GM23248 (cell line): ENCODE measurements at regions not wholly inside any gene's neighbourhood (a gene's known extent, or its start where the extent isn't known, plus 50 kb on each side); places are given as distances from the start of the nearest gene placed in this dataset.

ENCODE experiments used
- DNase-seq: peaks from one replicate; pipeline ENCODE4 v3.0.0-alpha.2; 2015
- H2AFZ ChIP-seq: fragments of 200-600 bp; sonication (generic); 2 replicates; pipeline ENCODE4 v1.6.1; 2016; ENCODE audit warnings: antibody characterized with exemption
- H3F3A ChIP-seq: fragments of 200-600 bp; sonication (generic); 2 replicates; pipeline ENCODE4 v1.6.1; 2016; ENCODE audit warnings: mild to moderate bottlenecking, antibody characterized with exemption, mixed run types; ENCODE audit not compliant: insufficient read depth
- H3K27ac ChIP-seq: fragments of 200-600 bp; sonication (generic); 2 replicates; pipeline ENCODE4 v1.5.1; 2016; ENCODE audit warnings: mild to moderate bottlenecking
- H3K27me3 ChIP-seq: fragments of 200-600 bp; sonication (generic); replicated peaks from 2 replicates; pipeline ENCODE4 v1.6.1; 2016; ENCODE audit warnings: mild to moderate bottlenecking; ENCODE audit not compliant: insufficient read depth
- H3K36me3 ChIP-seq: fragments of 200-600 bp; sonication (generic); 2 replicates; pipeline ENCODE4 v1.6.1; 2016; ENCODE audit warnings: low read depth, mild to moderate bottlenecking
- H3K4me1 ChIP-seq: fragments of 200-600 bp; sonication (generic); 2 replicates; pipeline ENCODE4 v1.6.1; 2016; ENCODE audit warnings: mild to moderate bottlenecking; ENCODE audit not compliant: insufficient read depth
- H3K4me2 ChIP-seq: fragments of 200-600 bp; sonication (generic); one replicate; pipeline ENCODE4 v1.6.1; 2016; ENCODE audit warnings: mild to moderate bottlenecking; ENCODE audit not compliant: unreplicated experiment
- H3K4me3 ChIP-seq: fragments of 200-600 bp; sonication (generic); 2 replicates; pipeline ENCODE4 v1.5.1; 2016; ENCODE audit warnings: mild to moderate bottlenecking
- H3K79me2 ChIP-seq: fragments of 200-600 bp; sonication (generic); 2 replicates; pipeline ENCODE4 v1.6.1; 2016; ENCODE audit warnings: mild to moderate bottlenecking; ENCODE audit not compliant: insufficient read depth
- H3K9ac ChIP-seq: fragments of 200-600 bp; sonication (generic); 2 replicates; pipeline ENCODE4 v1.6.1; 2016; ENCODE audit warnings: mild to moderate bottlenecking
- H3K9me2 ChIP-seq: fragments of 200-600 bp; sonication (generic); 2 replicates; pipeline ENCODE4 v1.6.1; 2016; ENCODE audit warnings: mixed run types, mild to moderate bottlenecking, moderate library complexity; ENCODE audit not compliant: insufficient read depth
- H3K9me3 ChIP-seq: fragments of 200-600 bp; sonication (generic); one replicate; pipeline ENCODE4 v1.6.1; 2017; ENCODE audit warnings: low read depth
- H4K20me1 ChIP-seq: fragments of 200-600 bp; sonication (generic); 2 replicates; pipeline ENCODE4 v1.6.0; 2016; ENCODE audit not compliant: insufficient read depth
- EZH2 ChIP-seq: fragments of 200-600 bp; sonication (generic); IDR thresholded peaks from 2 replicates; pipeline ENCODE4 v1.6.1; 2018; ENCODE audit warnings: antibody characterized with exemption, mild to moderate bottlenecking; ENCODE audit not compliant: insufficient read depth, poor library complexity, severe bottlenecking
- EZH2phosphoT487 ChIP-seq: fragments of 200-600 bp; sonication (generic); IDR thresholded peaks from 2 replicates; pipeline ENCODE4 v1.6.1; 2018; ENCODE audit warnings: antibody characterized with exemption, moderate library complexity, mild to moderate bottlenecking, low read depth; ENCODE audit not compliant: insufficient read depth
- WGBS, 2 experiments: methylation state at CpG; one replicate each; pipeline ENCODE4 v1.1.6; 2015 to 2017; ENCODE audit warnings: low lambda C conversion rate in 2 of 2, low coverage in 1 of 2; ENCODE audit errors: missing lambda C conversion rate in 2 of 2; 5-methylcytosine and 5-hydroxymethylcytosine counted together
- in situ Hi-C: fragments of 300-500 bp; cut with MboI; formaldehyde crosslinking; loops from 2 replicates; pipeline ENCODE4 v1.15.0; 2020

- H3K9me3 ChIP-seq: no peaks in the 10 kb centered on the region
- H3K4me3 ChIP-seq: no peak overlapping the region
- no peaks in the 10 kb centered on the region for H3K79me2 ChIP-seq
- in situ Hi-C loops: no loop called here
- no peak for DNase-seq
- no peaks in the 10 kb centered on the region for H4K20me1 ChIP-seq
- no peak overlapping the region for H3K27ac ChIP-seq
- H3K36me3 ChIP-seq: no peaks in the 10 kb centered on the region
- peaks cover 4% of the 10 kb centered on the region; the same call in 1 of the 2 replicates for H3F3A ChIP-seq
- WGBS, 2 experiments: 63 to 67% methylated on average over 1 of the region's 1 CpG
- TF ChIP-seq EZH2phosphoT487 (no peak), EZH2 (no peak)
- H3K9ac ChIP-seq: no peak overlapping the region
- H3K27me3 ChIP-seq: no peaks in the 10 kb centered on the region
- no peak overlapping the region for H2AFZ ChIP-seq
- no peaks in the 10 kb centered on the region for H3K9me2 ChIP-seq
- H3K4me1 ChIP-seq: 0 out of 2 replicates have a peak, but pooled peaks cover 4% of the 10 kb centered on the region
- H3K4me2 ChIP-seq: no peak overlapping the region
Measured at GRCh38 chr1:193703655-193704054, 517.2 kb upstream of the B3GALT2 start.

- H3K4me2 ChIP-seq: no peak overlapping the region
- H3K4me3 ChIP-seq: no peak overlapping the region
- H3K36me3 ChIP-seq: no peaks in the 10 kb centered on the region
- H3F3A ChIP-seq: peaks cover 4% of the 10 kb centered on the region; the same call in 1 of the 2 replicates
- H3K27ac ChIP-seq: no peak overlapping the region
- H3K9ac ChIP-seq: no peak overlapping the region
- H2AFZ ChIP-seq: no peak overlapping the region
- H3K4me1 ChIP-seq: 0 out of 2 replicates have a peak, but pooled peaks cover 4% of the 10 kb centered on the region
- no peaks in the 10 kb centered on the region for H3K9me2 ChIP-seq
- in situ Hi-C loops: no loop called here
- H3K27me3 ChIP-seq: no peaks in the 10 kb centered on the region
- no peaks in the 10 kb centered on the region for H4K20me1 ChIP-seq
- H3K79me2 ChIP-seq: no peaks in the 10 kb centered on the region
- no peak for DNase-seq
- no peaks in the 10 kb centered on the region for H3K9me3 ChIP-seq
- TF ChIP-seq EZH2phosphoT487 (no peak), EZH2 (no peak)
Measured at GRCh38 chr1:193703121-193703520, 516.7 kb upstream of the B3GALT2 start.

GRCh38 chr1:193701759-193702158, 515.3 kb upstream of the B3GALT2 start:
- in situ Hi-C loops: no loop called here
- Histone ChIP-seq H3K27me3 (no peaks in the 10 kb centered on the region), H3K4me1 (0 out of 2 replicates have a peak, but pooled peaks cover 4% of the 10 kb centered on the region), H3F3A (peaks cover 4% of the 10 kb centered on the region; the same call in 1 of the 2 replicates), H3K9me2 (no peaks in the 10 kb centered on the region), H3K4me2 (no peak overlapping the region), H3K9ac (no peak overlapping the region), H3K79me2 (no peaks in the 10 kb centered on the region), H3K9me3 (no peaks in the 10 kb centered on the region), H3K4me3 (no peak overlapping the region), H3K36me3 (no peaks in the 10 kb centered on the region), H4K20me1 (no peaks in the 10 kb centered on the region), H3K27ac (no peak overlapping the region), H2AFZ (no peak overlapping the region)
- TF ChIP-seq EZH2 (no peak), EZH2phosphoT487 (no peak)
- no peak for DNase-seq

- peak; percentile 66 for DNase-seq
- no peak overlapping the region for H3K9ac ChIP-seq
- 59 to 65% methylated on average over 3 of the region's 3 CpGs for WGBS, 2 experiments
- no peak overlapping the region for H2AFZ ChIP-seq
- in situ Hi-C loops: no loop called here
- H3K4me1 ChIP-seq: 0 out of 2 replicates have a peak, but pooled peaks cover 4% of the 10 kb centered on the region
- no peak overlapping the region for H3K4me3 ChIP-seq
- no peaks in the 10 kb centered on the region for H4K20me1 ChIP-seq
- no peaks in the 10 kb centered on the region for H3K79me2 ChIP-seq
- no peak overlapping the region for H3K27ac ChIP-seq
- no peaks in the 10 kb centered on the region for H3K36me3 ChIP-seq
- TF ChIP-seq EZH2phosphoT487 (no peak), EZH2 (no peak)
- no peak overlapping the region for H3K4me2 ChIP-seq
- no peaks in the 10 kb centered on the region for H3K9me2 ChIP-seq
- no peaks in the 10 kb centered on the region for H3K9me3 ChIP-seq
- no peaks in the 10 kb centered on the region for H3K27me3 ChIP-seq
- H3F3A ChIP-seq: peaks cover 4% of the 10 kb centered on the region; the same call in 1 of the 2 replicates
Measured at GRCh38 chr1:193700710-193701355, 514.4 kb upstream of the B3GALT2 start.

- TF ChIP-seq EZH2 (no peak), EZH2phosphoT487 (no peak)
- no peak overlapping the region for H2AFZ ChIP-seq
- no peaks in the 10 kb centered on the region for H3K36me3 ChIP-seq
- no peaks in the 10 kb centered on the region for H3K27me3 ChIP-seq
- in situ Hi-C loops: no loop called here
- no peaks in the 10 kb centered on the region for H3K9me3 ChIP-seq
- peaks cover 4% of the 10 kb centered on the region; the same call in 1 of the 2 replicates for H3F3A ChIP-seq
- WGBS, 2 experiments: 75 to 78% methylated on average over 4 of the region's 4 CpGs
- DNase-seq: no peak
- no peak overlapping the region for H3K27ac ChIP-seq
- H3K4me2 ChIP-seq: no peak overlapping the region
- no peaks in the 10 kb centered on the region for H3K9me2 ChIP-seq
- H3K79me2 ChIP-seq: no peaks in the 10 kb centered on the region
- H4K20me1 ChIP-seq: no peaks in the 10 kb centered on the region
- H3K4me1 ChIP-seq: 0 out of 2 replicates have a peak, but pooled peaks cover 4% of the 10 kb centered on the region
- no peak overlapping the region for H3K4me3 ChIP-seq
- H3K9ac ChIP-seq: no peak overlapping the region
Measured at GRCh38 chr1:193699261-193699660, 512.8 kb upstream of the B3GALT2 start.
